ENCODE measurements at regions not wholly inside any gene's neighbourhood (a gene's known extent, or its start where the extent isn't known, plus 50 kb on each side); places are given as distances from the start of the nearest gene placed in this dataset.

- peaks cover 24% of the 10 kb centered on the region for H3K4me1 ChIP-seq (ENCODE audit: low read depth)
- H3K27ac ChIP-seq: peak overlapping the region; percentile 16
- H3K4me3 ChIP-seq: no peak overlapping the region
- H3K27me3 ChIP-seq: no peaks in the 10 kb centered on the region
- no peak for TF ChIP-seq CTCF (IDR thresholded peaks at IDR 0.05; ENCODE audit: low read depth, low read length)
- no peaks in the 10 kb centered on the region for H3K36me3 ChIP-seq
- H3K9me3 ChIP-seq (ENCODE audit: low read depth): no peaks in the 10 kb centered on the region
- DNase-seq (ENCODE audit: low read depth in 1 of 2, low spot score in 1 of 2): peak; percentile 63 to 64
Measured at GRCh38 chr3:30124435-30125370, 481.7 kb upstream of the TGFBR2 start.

- no peak for TF ChIP-seq CTCF (IDR thresholded peaks at IDR 0.05; ENCODE audit: low read depth, low read length)
- Histone ChIP-seq H3K9me3 (ENCODE audit: low read depth) (no peaks in the 10 kb centered on the region), H3K4me3 (no peak overlapping the region), H3K4me1 (ENCODE audit: low read depth) (peaks cover 35% of the 10 kb centered on the region), H3K27ac (peak overlapping the region; percentile 76), H3K27me3 (no peaks in the 10 kb centered on the region), H3K36me3 (no peaks in the 10 kb centered on the region)
- DNase-seq (ENCODE audit: low read depth in 1 of 2, low spot score in 1 of 2): peak in 1 of 2 donors; percentile 87
Measured at GRCh38 chr3:30129765-30130164, 476.6 kb upstream of the TGFBR2 start.

- H3K27ac ChIP-seq: peak overlapping the region; percentile 76
- H3K27me3 ChIP-seq: no peaks in the 10 kb centered on the region
- H3K4me3 ChIP-seq: no peak overlapping the region
- no peak for TF ChIP-seq CTCF (IDR thresholded peaks at IDR 0.05; ENCODE audit: low read depth, low read length)
- no peaks in the 10 kb centered on the region for H3K9me3 ChIP-seq (ENCODE audit: low read depth)
- no peak for DNase-seq (ENCODE audit: low read depth in 1 of 2, low spot score in 1 of 2)
- no peaks in the 10 kb centered on the region for H3K36me3 ChIP-seq
- peaks cover 30% of the 10 kb centered on the region for H3K4me1 ChIP-seq (ENCODE audit: low read depth)
Measured at GRCh38 chr3:30130391-30130790, 476.0 kb upstream of the TGFBR2 start.

GRCh38 chr3:30131191-30131590 is 475.2 kb upstream of the TGFBR2 start:
- peak in 1 of 2 donors; percentile 28 for DNase-seq (ENCODE audit: low read depth in 1 of 2, low spot score in 1 of 2)
- Histone ChIP-seq H3K36me3 (no peaks in the 10 kb centered on the region), H3K27ac (peak overlapping the region; percentile 76), H3K9me3 (ENCODE audit: low read depth) (no peaks in the 10 kb centered on the region), H3K4me1 (ENCODE audit: low read depth) (peaks cover 30% of the 10 kb centered on the region), H3K27me3 (no peaks in the 10 kb centered on the region), H3K4me3 (no peak overlapping the region)
- no peak for TF ChIP-seq CTCF (IDR thresholded peaks at IDR 0.05; ENCODE audit: low read depth, low read length)

- peak; percentile 27 for TF ChIP-seq CTCF (IDR thresholded peaks at IDR 0.05; ENCODE audit: low read depth, low read length)
- Histone ChIP-seq H3K27ac (no peak overlapping the region), H3K27me3 (no peaks in the 10 kb centered on the region), H3K36me3 (no peaks in the 10 kb centered on the region), H3K9me3 (ENCODE audit: low read depth) (no peaks in the 10 kb centered on the region), H3K4me3 (no peak overlapping the region), H3K4me1 (ENCODE audit: low read depth) (peaks cover 14% of the 10 kb centered on the region)
- DNase-seq (ENCODE audit: low read depth in 1 of 2, low spot score in 1 of 2): peak in 1 of 2 donors; percentile 39
Measured at GRCh38 chr3:30135190-30135589, 471.2 kb upstream of the TGFBR2 start.

Data from cardiac muscle cell (in vitro differentiated cells and primary cell).